ENCODE measurements at regions not wholly inside any gene's neighbourhood (a gene's known extent, or its start where the extent isn't known, plus 50 kb on each side); places are given as distances from the start of the nearest gene placed in this dataset.
"Not testable (repeated sequence)": the region's sequence is repeated elsewhere in the genome, so short reads cannot be mapped to it uniquely, and the experiment has no call there.

- DNase-seq (ENCODE audit: low read depth in 2 of 2): no peak
These were observed 168.9 kb upstream of the INTU start for GRCh38 chr4:127463883-127464282.

- DNase-seq (ENCODE audit: low read depth in 2 of 2): no peak
These were observed 163.2 kb upstream of the INTU start for GRCh38 chr4:127469542-127469941.

GRCh38 chr4:127469959-127470809 is 162.6 kb upstream of the INTU start:
- no peak for DNase-seq (ENCODE audit: low read depth in 2 of 2)

GRCh38 chr4:127478271-127478670 is 154.5 kb upstream of the INTU start:
- DNase-seq (ENCODE audit: low read depth in 2 of 2): not testable (repeated sequence)

- no peak for DNase-seq (ENCODE audit: low read depth in 2 of 2)
These were observed 153.6 kb upstream of the INTU start for GRCh38 chr4:127479031-127479622.

- no peak for DNase-seq (ENCODE audit: low read depth in 2 of 2)
These were observed 150.7 kb upstream of the INTU start for GRCh38 chr4:127482049-127482448.

- DNase-seq (ENCODE audit: low read depth in 2 of 2): no peak
These were observed 148.6 kb upstream of the INTU start for GRCh38 chr4:127484117-127484516.

GRCh38 chr4:127486248-127486647 is 146.5 kb upstream of the INTU start:
- no peak for DNase-seq (ENCODE audit: low read depth in 2 of 2)

GRCh38 chr4:127491571-127491970 is 141.2 kb upstream of the INTU start:
- DNase-seq (ENCODE audit: low read depth in 2 of 2): no peak

- not testable (repeated sequence) for DNase-seq (ENCODE audit: low read depth in 2 of 2)
These were observed 135.9 kb upstream of the INTU start for GRCh38 chr4:127496875-127497274.

GRCh38 chr4:127498366-127498765 is 134.4 kb upstream of the INTU start:
- no peak for DNase-seq (ENCODE audit: low read depth in 2 of 2)

GRCh38 chr4:127500242-127500641 is 132.5 kb upstream of the INTU start:
- no peak for DNase-seq (ENCODE audit: low read depth in 2 of 2)

GRCh38 chr4:127501103-127501502 is 131.7 kb upstream of the INTU start:
- no peak for DNase-seq (ENCODE audit: low read depth in 2 of 2)

GRCh38 chr4:127503111-127503510 is 129.6 kb upstream of the INTU start:
- no peak for DNase-seq (ENCODE audit: low read depth in 2 of 2)

GRCh38 chr4:127505203-127505602 is 127.6 kb upstream of the INTU start:
- DNase-seq (ENCODE audit: low read depth in 2 of 2): no peak

GRCh38 chr4:127506283-127506682 is 126.5 kb upstream of the INTU start:
- no peak for DNase-seq (ENCODE audit: low read depth in 2 of 2)

- DNase-seq (ENCODE audit: low read depth in 2 of 2): no peak
These were observed 123.6 kb upstream of the INTU start for GRCh38 chr4:127509155-127509554.

GRCh38 chr4:127512672-127513071 is 120.1 kb upstream of the INTU start:
- DNase-seq (ENCODE audit: low read depth in 2 of 2): not testable (repeated sequence)

GRCh38 chr4:127515259-127515658 is 117.5 kb upstream of the INTU start:
- DNase-seq (ENCODE audit: low read depth in 2 of 2): not testable (repeated sequence)

GRCh38 chr4:127518046-127518445 is 114.7 kb upstream of the INTU start:
- no peak for DNase-seq (ENCODE audit: low read depth in 2 of 2)

- no peak for DNase-seq (ENCODE audit: low read depth in 2 of 2)
These were observed 111.3 kb upstream of the INTU start for GRCh38 chr4:127521463-127521862.

- no peak for DNase-seq (ENCODE audit: low read depth in 2 of 2)
These were observed 109.4 kb upstream of the INTU start for GRCh38 chr4:127523369-127523768.

GRCh38 chr4:127525608-127526007 is 107.1 kb upstream of the INTU start:
- DNase-seq (ENCODE audit: low read depth in 2 of 2): no peak

Measured in stimulated activated CD8-positive, alpha-beta memory T cell treated with anti-CD3 and anti-CD28 coated beads, Interleukin-15, amount 100 ng/mL, for 48 hours (primary cell).